Adrenal gland (tissue), 5 donors: ENCODE measurements at regions not wholly inside any gene's neighbourhood (a gene's known extent, or its start where the extent isn't known, plus 50 kb on each side); places are given as distances from the start of the nearest gene placed in this dataset.

Experiments
- CTCF ChIP-seq, 6 experiments: fragments of 450-650 bp in 4 of 6; fragments of 200-600 bp in 2 of 6; sonication (generic) in 1 of 6; IDR thresholded peaks; 1 replicate in 5 of 6; 2 replicates in 1 of 6; pipeline versions ENCODE4 v1.5.1 to v1.8.0; 2016 to 2021; ENCODE audit warnings: antibody characterized with exemption in 6 of 6, mild to moderate bottlenecking in 2 of 6, moderate library complexity in 1 of 6
- POLR2A ChIP-seq, 2 donors: fragments of 450-650 bp; IDR thresholded peaks; one replicate each; pipeline ENCODE4 v1.6.1; 2017; ENCODE audit warnings: antibody characterized with exemption in 2 of 2, mild to moderate bottlenecking in 2 of 2, moderate library complexity in 1 of 2
- donor health status: DM: no; HTN: no; CAD: no.

- TF ChIP-seq CTCF (IDR thresholded peaks at IDR 0.05) (no peak), POLR2A (IDR thresholded peaks at IDR 0.05) (no peak)
Measured at GRCh38 chr5:52712354-52712753, 75.4 kb upstream of the ITGA1 start.
